KMS-11 (cell line): ENCODE measurements at regions not wholly inside any gene's neighbourhood (a gene's known extent, or its start where the extent isn't known, plus 50 kb on each side); places are given as distances from the start of the nearest gene placed in this dataset.

Experiments
- H2AFZ ChIP-seq: fragments of 200-600 bp; sonication (generic); 2 replicates; pipeline ENCODE4 v1.6.1; 2016; ENCODE audit warnings: antibody characterized with exemption, mixed run types, low read depth
- H3K27ac ChIP-seq: fragments of 200-600 bp; sonication (generic); 2 replicates; pipeline ENCODE4 v1.6.1; 2016; ENCODE audit warnings: mild to moderate bottlenecking, mixed run types
- H3K27me3 ChIP-seq: fragments of 200-600 bp; sonication (generic); 2 replicates; pipeline ENCODE4 v1.6.1; 2017; ENCODE audit warnings: mild to moderate bottlenecking, low read depth, mixed run types, moderate library complexity; ENCODE audit not compliant: insufficient read depth
- H3K36me3 ChIP-seq: fragments of 200-600 bp; sonication (generic); 2 replicates; pipeline ENCODE4 v1.6.1; 2017; ENCODE audit warnings: mild to moderate bottlenecking, mixed run types; ENCODE audit not compliant: insufficient read depth
- H3K4me1 ChIP-seq: fragments of 200-600 bp; sonication (generic); 2 replicates; pipeline ENCODE4 v1.6.1; 2016; ENCODE audit warnings: mild to moderate bottlenecking, low read depth, mixed run types; ENCODE audit not compliant: poor library complexity, severe bottlenecking
- H3K4me2 ChIP-seq: fragments of 200-600 bp; sonication (generic); 2 replicates; pipeline ENCODE4 v1.7.0; 2016; ENCODE audit warnings: mild to moderate bottlenecking, mixed run types
- H3K4me3 ChIP-seq: fragments of 200-600 bp; sonication (generic); IDR thresholded peaks from 2 replicates; pipeline ENCODE4 v1.6.1; 2017; ENCODE audit warnings: low read depth, low read length, mixed read lengths; ENCODE audit not compliant: insufficient read depth
- H3K79me2 ChIP-seq: fragments of 200-600 bp; sonication (generic); 2 replicates; pipeline ENCODE4 v1.6.1; 2016; ENCODE audit warnings: low read depth, mixed run types; ENCODE audit not compliant: insufficient read depth
- H3K9ac ChIP-seq: fragments of 200-600 bp; sonication (generic); 2 replicates; pipeline ENCODE4 v1.6.1; 2016; ENCODE audit warnings: mild to moderate bottlenecking, mixed run types
- H4K20me1 ChIP-seq: fragments of 200-600 bp; sonication (generic); 2 replicates; pipeline ENCODE4 v1.6.1; 2016; ENCODE audit warnings: mild to moderate bottlenecking, mixed run types; ENCODE audit not compliant: insufficient read depth
- CTCF ChIP-seq: fragments of 200-600 bp; sonication (generic); conservative IDR thresholded peaks from 2 replicates; pipeline ENCODE4 v1.6.1; 2017; ENCODE audit warnings: low read depth, mild to moderate bottlenecking, antibody characterized with exemption, low read length, moderate library complexity, mixed read lengths

GRCh38 chr10:10817609-10818008, 200.1 kb upstream of the CELF2 start:
- Histone ChIP-seq H3K27me3 (no peaks in the 10 kb centered on the region), H3K4me2 (no peak overlapping the region), H3K4me3 (no peak overlapping the region), H3K27ac (no peak overlapping the region), H2AFZ (no peak overlapping the region), H3K9ac (no peak overlapping the region), H3K79me2 (no peaks in the 10 kb centered on the region), H4K20me1 (no peaks in the 10 kb centered on the region), H3K36me3 (no peaks in the 10 kb centered on the region), H3K4me1 (no peaks in the 10 kb centered on the region)
- TF ChIP-seq CTCF, result no peak

- Histone ChIP-seq H3K4me1 (no peaks in the 10 kb centered on the region), H3K27ac (no peak overlapping the region), H3K36me3 (no peaks in the 10 kb centered on the region), H2AFZ (no peak overlapping the region), H3K9ac (no peak overlapping the region), H3K79me2 (no peaks in the 10 kb centered on the region), H3K4me2 (no peak overlapping the region), H4K20me1 (no peaks in the 10 kb centered on the region), H3K4me3 (no peak overlapping the region), H3K27me3 (no peaks in the 10 kb centered on the region)
- no peak for TF ChIP-seq CTCF
These were observed 199.6 kb upstream of the CELF2 start for GRCh38 chr10:10818082-10818481.

- no peak overlapping the region for H3K4me2 ChIP-seq
- H3K36me3 ChIP-seq, result no peaks in the 10 kb centered on the region
- H3K9ac ChIP-seq, result no peak overlapping the region
- no peak for TF ChIP-seq CTCF
- no peaks in the 10 kb centered on the region for H3K4me1 ChIP-seq
- H3K27ac ChIP-seq, result no peak overlapping the region
- H4K20me1 ChIP-seq, result no peaks in the 10 kb centered on the region
- H3K4me3 ChIP-seq, result no peak overlapping the region
- H2AFZ ChIP-seq, result no peak overlapping the region
- H3K27me3 ChIP-seq, result no peaks in the 10 kb centered on the region
- no peaks in the 10 kb centered on the region for H3K79me2 ChIP-seq
These were observed 198.3 kb upstream of the CELF2 start for GRCh38 chr10:10819206-10819856.

- no peaks in the 10 kb centered on the region for H4K20me1 ChIP-seq
- H3K9ac ChIP-seq, result no peak overlapping the region
- no peak overlapping the region for H2AFZ ChIP-seq
- no peak overlapping the region for H3K4me3 ChIP-seq
- H3K27me3 ChIP-seq, result no peaks in the 10 kb centered on the region
- no peak for TF ChIP-seq CTCF
- H3K36me3 ChIP-seq, result no peaks in the 10 kb centered on the region
- H3K4me1 ChIP-seq, result no peaks in the 10 kb centered on the region
- H3K79me2 ChIP-seq, result no peaks in the 10 kb centered on the region
- H3K27ac ChIP-seq, result no peak overlapping the region
- H3K4me2 ChIP-seq, result no peak overlapping the region
These were observed 195.7 kb upstream of the CELF2 start for GRCh38 chr10:10821926-10822325.
